HUES6 (cell line): ENCODE measurements at regions not wholly inside any gene's neighbourhood (a gene's known extent, or its start where the extent isn't known, plus 50 kb on each side); places are given as distances from the start of the nearest gene placed in this dataset.

Experiments used
- H3K27ac ChIP-seq: 2 replicates; pipeline ENCODE4 v1.7.0; 2013; ENCODE audit warnings: low read depth, mild to moderate bottlenecking, low read length, inconsistent platforms
- H3K27me3 ChIP-seq: 2 replicates; pipeline ENCODE4 v1.6.1; 2013; ENCODE audit warnings: low read length; ENCODE audit not compliant: control insufficient read depth, insufficient read depth
- H3K36me3 ChIP-seq: 2 replicates; pipeline ENCODE4 v1.6.1; 2013; ENCODE audit warnings: low read length; ENCODE audit not compliant: control insufficient read depth, insufficient read depth
- H3K4me1 ChIP-seq: 2 replicates; pipeline ENCODE4 v1.6.1; 2013; ENCODE audit warnings: low read length; ENCODE audit not compliant: control insufficient read depth, insufficient read depth
- H3K4me3 ChIP-seq: 2 replicates; pipeline ENCODE4 v1.5.1; 2013; ENCODE audit warnings: low read depth, low read length
- H3K9ac ChIP-seq: one replicate; pipeline ENCODE4 v1.6.1; 2013; ENCODE audit warnings: mild to moderate bottlenecking, low read length
- H3K9me3 ChIP-seq: 2 replicates; pipeline ENCODE4 v1.6.1; 2013; ENCODE audit warnings: low read depth, low read length; ENCODE audit not compliant: control insufficient read depth, insufficient read depth

DNA sequence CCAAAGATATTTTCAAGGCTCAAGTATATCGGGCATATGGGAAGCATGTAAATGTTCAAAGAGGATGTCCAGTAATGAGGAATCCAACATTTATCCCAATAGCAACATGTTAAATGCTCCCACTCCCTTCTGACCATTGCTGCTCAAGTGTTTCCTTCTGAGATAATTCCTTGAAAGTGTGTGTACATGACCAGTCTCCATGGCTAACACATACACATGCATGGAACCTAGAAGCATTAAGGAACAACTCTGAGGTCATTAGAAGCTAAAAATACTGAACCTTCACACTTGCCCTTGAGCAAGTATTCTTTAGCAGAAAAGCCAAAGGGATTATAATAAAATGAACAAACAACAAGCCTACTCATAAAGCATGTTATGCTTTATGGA is 433.8 kb upstream of the TCF4 start:
- Histone ChIP-seq H3K9me3 (no peaks in the 10 kb centered on the region), H3K9ac (no peak overlapping the region), H3K27me3 (no peaks in the 10 kb centered on the region), H3K27ac (no peak overlapping the region), H3K36me3 (no peaks in the 10 kb centered on the region), H3K4me3 (no peak overlapping the region), H3K4me1 (no peaks in the 10 kb centered on the region)

- no peak overlapping the region for H3K27ac ChIP-seq
- no peak overlapping the region for H3K9ac ChIP-seq
- no peaks in the 10 kb centered on the region for H3K36me3 ChIP-seq
- no peaks in the 10 kb centered on the region for H3K27me3 ChIP-seq
- H3K4me3 ChIP-seq: no peak overlapping the region
- H3K4me1 ChIP-seq: no peaks in the 10 kb centered on the region
- H3K9me3 ChIP-seq: no peaks in the 10 kb centered on the region
Measured at GRCh38 chr18:56021136-56021808, 433.3 kb upstream of the TCF4 start.

- Histone ChIP-seq H3K9me3 (no peaks in the 10 kb centered on the region), H3K9ac (no peak overlapping the region), H3K27me3 (no peaks in the 10 kb centered on the region), H3K36me3 (no peaks in the 10 kb centered on the region), H3K4me3 (no peak overlapping the region), H3K27ac (no peak overlapping the region), H3K4me1 (no peaks in the 10 kb centered on the region)
Measured at GRCh38 chr18:56019908-56020307, 431.9 kb upstream of the TCF4 start.

DNA sequence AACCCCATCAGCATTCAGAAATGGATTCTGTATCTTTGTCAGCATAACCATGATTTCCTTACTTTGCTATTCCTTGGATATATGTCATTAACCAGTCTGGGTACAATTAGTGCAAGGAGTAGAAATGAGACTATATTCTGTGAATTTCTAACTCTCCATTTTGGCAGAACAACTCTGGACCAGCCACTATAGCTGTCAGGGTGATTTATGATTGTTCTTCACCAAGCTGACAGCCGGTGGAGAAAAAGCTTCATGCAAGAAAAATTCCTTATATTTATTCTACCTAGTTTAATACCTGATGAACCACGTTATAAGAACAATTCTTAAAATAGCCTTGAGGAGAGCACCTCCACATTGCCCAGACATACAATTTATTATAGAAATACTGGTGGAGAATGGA is 431.2 kb upstream of the TCF4 start:
- no peak overlapping the region for H3K27ac ChIP-seq
- no peaks in the 10 kb centered on the region for H3K4me1 ChIP-seq
- no peaks in the 10 kb centered on the region for H3K36me3 ChIP-seq
- H3K9ac ChIP-seq: no peak overlapping the region
- H3K9me3 ChIP-seq: no peaks in the 10 kb centered on the region
- H3K27me3 ChIP-seq: no peaks in the 10 kb centered on the region
- no peak overlapping the region for H3K4me3 ChIP-seq

DNA sequence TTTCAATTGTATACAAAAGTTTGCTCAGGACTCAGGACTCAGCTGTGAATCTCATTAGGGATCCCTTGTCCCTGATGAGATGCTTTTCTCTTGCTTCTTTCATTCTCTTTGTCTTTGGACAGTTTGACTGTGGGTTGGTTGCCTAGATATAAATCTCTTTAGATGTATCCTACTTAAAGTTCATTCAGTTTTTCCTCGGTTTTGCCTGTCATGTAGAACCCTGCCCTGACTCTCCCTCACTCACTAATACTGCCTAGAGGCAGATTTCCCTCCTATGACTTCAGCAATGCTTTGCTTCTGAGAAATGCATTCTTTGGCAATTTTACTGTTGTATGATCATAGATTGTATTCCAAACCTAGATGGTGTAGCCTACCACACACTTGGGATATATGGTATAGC is 421.4 kb upstream of the TCF4 start:
- H3K4me1 ChIP-seq: no peaks in the 10 kb centered on the region

DNA sequence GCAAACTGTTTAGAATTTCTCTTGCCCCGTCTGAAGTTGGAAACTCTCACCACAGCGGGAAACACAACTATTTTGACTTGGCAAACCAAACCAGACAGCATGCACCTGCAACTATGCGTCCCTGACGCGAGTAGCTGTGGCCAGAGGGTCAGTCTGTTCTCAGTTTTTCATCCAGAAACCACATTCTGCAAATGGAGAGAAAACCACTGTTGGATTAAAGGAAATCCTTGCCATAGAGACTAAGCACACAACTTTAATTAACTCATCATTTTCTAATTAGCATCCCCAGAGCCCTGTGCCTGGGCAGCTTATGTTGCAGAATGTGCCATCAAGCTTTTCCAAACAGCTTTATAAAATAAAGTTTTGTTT is 415.7 kb upstream of the TCF4 start:
- Histone ChIP-seq H3K27ac (no peak overlapping the region), H3K4me1 (peaks cover 11% of the 10 kb centered on the region; the same call in 1 of the 2 replicates), H3K9ac (no peak overlapping the region), H3K36me3 (no peaks in the 10 kb centered on the region), H3K27me3 (no peaks in the 10 kb centered on the region), H3K4me3 (no peak overlapping the region), H3K9me3 (no peaks in the 10 kb centered on the region)

More for the DNA sequence above, 421.4 kb upstream of the TCF4 start:
- Histone ChIP-seq H3K27me3 (no peaks in the 10 kb centered on the region), H3K9ac (no peak overlapping the region), H3K9me3 (no peaks in the 10 kb centered on the region), H3K36me3 (no peaks in the 10 kb centered on the region), H3K27ac (no peak overlapping the region), H3K4me3 (no peak overlapping the region)

DNA sequence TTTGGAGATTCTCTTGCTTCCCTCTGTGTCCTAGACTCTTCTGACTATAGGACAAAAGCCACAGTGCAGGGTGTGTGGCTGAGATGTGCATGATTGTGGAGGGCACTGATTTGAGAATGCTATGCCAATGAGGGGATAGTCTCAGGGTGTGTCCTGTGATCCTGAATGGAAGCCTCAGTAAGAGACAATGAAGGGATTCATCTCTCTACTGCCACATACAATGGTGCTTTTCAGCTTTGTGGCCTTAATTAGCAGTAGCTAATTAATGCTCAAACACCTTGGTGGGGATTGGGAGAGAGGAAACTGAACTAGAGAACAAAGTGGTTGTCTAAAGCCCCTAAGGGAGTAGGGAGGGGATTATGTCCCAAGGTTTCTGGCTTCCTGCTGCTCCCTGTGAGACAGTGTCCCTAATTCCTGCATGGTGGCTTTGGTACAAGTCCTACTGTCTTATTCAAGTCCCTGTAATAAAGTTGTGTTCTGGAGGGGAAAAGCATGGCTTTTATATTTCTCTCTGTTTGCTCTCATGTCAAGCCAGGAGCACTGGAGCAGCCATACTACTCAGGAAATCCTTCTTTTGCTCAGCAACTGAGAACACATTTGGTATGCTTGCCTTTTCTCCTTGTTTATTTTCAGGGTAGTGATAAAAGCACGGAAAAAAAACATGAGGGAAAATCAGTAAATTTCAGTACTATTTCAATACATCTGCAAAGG is 415.2 kb upstream of the TCF4 start:
- Histone ChIP-seq H3K4me1 (peaks cover 16% of the 10 kb centered on the region), H3K9ac (no peak overlapping the region), H3K27me3 (no peaks in the 10 kb centered on the region), H3K4me3 (no peak overlapping the region), H3K9me3 (no peaks in the 10 kb centered on the region), H3K36me3 (no peaks in the 10 kb centered on the region), H3K27ac (no peak overlapping the region)

DNA sequence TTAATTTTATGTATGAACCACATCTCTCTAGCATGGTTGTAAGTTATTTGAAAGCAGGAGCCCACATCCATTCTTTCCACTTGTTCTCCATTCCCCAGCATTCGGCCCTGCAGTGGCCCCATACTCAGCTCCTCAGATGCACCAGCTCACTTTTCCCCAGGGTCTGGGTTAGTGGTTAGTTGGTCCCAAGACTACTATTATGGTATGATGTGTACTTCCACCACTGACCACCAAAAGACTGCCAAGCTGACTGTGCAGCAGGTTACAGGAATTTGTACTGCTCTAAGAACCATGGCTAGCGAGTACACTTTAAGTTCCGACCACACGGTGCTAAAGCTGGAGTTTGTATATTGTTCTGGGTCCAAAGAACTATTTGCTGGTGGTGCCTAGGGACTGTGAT is 413.6 kb upstream of the TCF4 start:
- no peak overlapping the region for H3K27ac ChIP-seq

GRCh38 chr18:56000041-56000440 is 412.0 kb upstream of the TCF4 start:
- H3K27ac ChIP-seq: no peak overlapping the region
- H3K9me3 ChIP-seq: no peaks in the 10 kb centered on the region
- H3K9ac ChIP-seq: no peak overlapping the region

More for the DNA sequence above, 413.6 kb upstream of the TCF4 start:
- Histone ChIP-seq H3K4me3 (no peak overlapping the region), H3K27me3 (no peaks in the 10 kb centered on the region), H3K4me1 (peaks cover 32% of the 10 kb centered on the region), H3K9me3 (no peaks in the 10 kb centered on the region), H3K9ac (no peak overlapping the region), H3K36me3 (no peaks in the 10 kb centered on the region)

DNA sequence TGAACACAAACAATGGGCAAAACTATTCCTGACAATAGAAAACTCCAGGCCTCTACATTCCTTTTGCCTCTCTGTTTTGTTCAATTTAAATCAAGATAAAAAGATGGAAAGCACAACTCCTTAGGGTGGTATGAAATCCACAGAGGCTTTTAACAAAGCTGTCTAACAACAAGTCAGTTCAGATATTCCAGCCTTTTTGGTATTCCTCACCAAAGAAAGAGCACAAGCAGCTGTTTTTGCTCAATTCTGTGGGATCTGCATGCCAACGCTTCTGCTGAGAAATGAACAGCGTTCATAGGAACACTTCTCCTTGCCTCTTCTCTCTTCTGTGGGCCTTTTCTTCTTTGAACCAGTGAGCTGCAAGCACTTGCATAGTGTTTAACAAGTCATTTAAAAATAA is 411.6 kb upstream of the TCF4 start:
- Histone ChIP-seq H3K9me3 (no peaks in the 10 kb centered on the region), H3K9ac (no peak overlapping the region), H3K27ac (no peak overlapping the region), H3K36me3 (no peaks in the 10 kb centered on the region), H3K4me1 (peaks cover 32% of the 10 kb centered on the region), H3K27me3 (no peaks in the 10 kb centered on the region), H3K4me3 (no peak overlapping the region)

More at GRCh38 chr18:56000041-56000440, 412.0 kb upstream of the TCF4 start:
- H3K36me3 ChIP-seq: no peaks in the 10 kb centered on the region
- no peak overlapping the region for H3K4me3 ChIP-seq
- peaks cover 32% of the 10 kb centered on the region for H3K4me1 ChIP-seq
- H3K27me3 ChIP-seq: no peaks in the 10 kb centered on the region

DNA sequence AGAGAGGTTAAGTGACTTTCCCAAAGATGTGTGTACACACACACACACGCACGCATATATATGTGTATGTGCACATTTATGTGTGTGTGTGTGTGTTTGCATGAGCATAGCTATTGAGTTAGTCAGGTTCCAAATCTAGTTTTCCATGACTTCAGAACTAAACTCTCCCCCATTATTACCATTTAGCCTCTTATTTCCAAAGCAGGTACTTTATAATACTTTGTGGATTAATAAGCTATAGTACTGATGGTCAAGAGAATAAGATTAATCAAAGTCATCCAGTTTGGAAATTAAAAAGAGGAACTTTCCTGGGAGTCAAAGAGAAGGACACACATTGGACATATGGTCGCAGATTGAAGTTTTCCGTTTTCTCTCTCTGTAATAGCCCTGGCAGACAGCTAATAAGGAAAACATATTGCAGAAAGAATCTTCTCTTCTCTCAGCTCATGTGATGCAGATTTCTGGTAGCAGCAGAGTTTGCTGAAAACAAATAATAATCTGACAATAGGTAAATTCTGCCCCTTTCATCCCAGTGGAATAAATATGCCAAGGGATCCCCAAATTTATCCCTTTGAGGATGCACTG is 410.9 kb upstream of the TCF4 start:
- H3K4me1 ChIP-seq: peaks cover 32% of the 10 kb centered on the region
- H3K27me3 ChIP-seq: no peaks in the 10 kb centered on the region
- H3K36me3 ChIP-seq: no peaks in the 10 kb centered on the region
- H3K27ac ChIP-seq: no peak overlapping the region
- H3K9ac ChIP-seq: no peak overlapping the region
- H3K9me3 ChIP-seq: no peaks in the 10 kb centered on the region
- no peak overlapping the region for H3K4me3 ChIP-seq
